GM20431 (cell line): ENCODE measurements at regions not wholly inside any gene's neighbourhood (a gene's known extent, or its start where the extent isn't known, plus 50 kb on each side); places are given as distances from the start of the nearest gene placed in this dataset.

ENCODE experiments used
- in situ Hi-C: fragments of 300-500 bp; cut with MseI, MboI; formaldehyde crosslinking; loops from one replicate; pipeline ENCODE4 v1.15.0; 2020; ENCODE audit warnings: low sequenced_read_pairs; ENCODE audit not compliant: unreplicated experiment

DNA sequence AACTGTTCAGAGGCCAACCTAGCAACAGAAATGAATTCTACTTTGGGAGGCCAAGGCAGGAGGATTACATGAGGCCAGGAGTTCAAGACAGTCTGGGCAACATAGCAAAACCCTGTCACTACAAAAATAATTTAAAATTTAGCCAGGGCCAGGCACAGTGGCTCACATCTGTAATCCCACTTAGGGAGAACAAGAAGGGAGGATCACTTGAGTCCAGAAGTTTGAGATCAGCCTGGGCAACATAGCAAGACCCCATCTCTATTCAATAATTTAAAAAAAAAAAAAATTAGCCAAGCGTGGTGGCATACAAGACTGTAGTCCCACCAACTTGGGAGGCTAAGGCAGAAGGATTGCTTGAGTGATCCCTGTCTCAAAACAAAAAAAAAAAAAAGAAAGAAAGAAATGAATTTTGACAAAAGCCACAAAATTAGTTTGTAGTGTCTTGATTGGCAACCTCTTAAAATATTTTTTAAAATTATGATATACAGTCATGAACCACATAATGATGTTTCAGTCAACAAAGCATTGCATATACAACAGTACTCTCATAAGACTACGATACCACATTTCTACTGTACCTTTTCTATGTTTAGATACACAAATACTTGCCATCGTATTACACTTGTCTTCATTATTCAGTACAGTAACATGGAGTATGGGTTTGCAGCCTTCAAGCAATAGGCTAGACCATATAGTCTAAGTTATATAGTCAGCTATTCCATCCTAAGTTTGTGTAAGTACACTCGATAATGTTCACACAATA is 130.7 kb downstream of the ZFP36L2 start:
- in situ Hi-C loops, result no loop called here

DNA sequence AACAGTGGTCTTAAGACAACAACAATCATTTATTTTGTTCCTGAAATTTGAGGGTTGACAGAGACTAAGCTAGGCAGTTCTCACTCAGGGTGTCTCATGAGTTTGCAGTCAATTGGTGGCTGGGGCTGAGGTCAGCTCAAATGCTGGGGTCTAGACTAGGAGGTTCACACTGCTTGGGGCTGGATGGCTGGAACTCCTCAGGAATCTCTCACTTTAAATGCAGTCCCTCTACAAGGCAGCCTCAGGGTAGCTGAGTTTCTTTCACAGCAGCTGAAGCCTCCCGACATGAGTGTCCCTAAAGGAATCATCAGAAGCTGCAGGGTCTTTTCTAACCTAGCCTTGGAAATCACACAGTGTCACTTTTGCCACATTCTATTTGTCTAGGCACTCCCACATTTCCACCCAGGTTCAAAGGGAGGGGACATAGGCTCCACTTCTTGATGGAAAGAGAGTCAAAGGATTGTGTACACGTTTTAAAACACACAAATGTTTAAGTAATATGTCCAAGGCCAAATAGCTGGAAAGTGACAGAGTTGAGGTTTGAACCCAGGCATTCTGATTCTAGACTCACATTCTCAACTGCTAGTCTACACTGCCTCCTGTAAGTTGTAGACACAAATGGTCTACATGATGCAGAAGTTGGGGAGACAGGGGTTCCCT is 133.8 kb downstream of the ZFP36L2 start:
- in situ Hi-C loops, result no loop called here

DNA sequence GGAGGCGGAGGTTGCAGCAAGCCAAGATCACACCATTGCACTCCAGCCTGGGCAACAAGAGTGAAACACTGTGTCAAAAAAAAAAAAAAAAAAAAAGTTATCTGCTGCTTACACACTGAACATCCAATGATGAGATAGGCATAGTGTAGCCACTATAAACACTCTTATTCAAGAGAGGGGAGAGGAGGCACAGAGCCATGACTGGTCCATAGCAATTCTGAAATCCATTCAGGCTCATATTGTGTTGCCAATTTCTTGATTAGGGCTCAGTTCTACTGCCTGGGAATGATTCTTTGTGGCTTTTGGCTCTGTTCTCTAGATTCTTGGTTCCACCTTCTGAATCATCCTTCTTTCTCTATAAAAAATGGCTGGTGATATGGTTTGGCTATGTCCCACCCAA is 136.1 kb downstream of the ZFP36L2 start:
- in situ Hi-C loops, result no loop called here

DNA sequence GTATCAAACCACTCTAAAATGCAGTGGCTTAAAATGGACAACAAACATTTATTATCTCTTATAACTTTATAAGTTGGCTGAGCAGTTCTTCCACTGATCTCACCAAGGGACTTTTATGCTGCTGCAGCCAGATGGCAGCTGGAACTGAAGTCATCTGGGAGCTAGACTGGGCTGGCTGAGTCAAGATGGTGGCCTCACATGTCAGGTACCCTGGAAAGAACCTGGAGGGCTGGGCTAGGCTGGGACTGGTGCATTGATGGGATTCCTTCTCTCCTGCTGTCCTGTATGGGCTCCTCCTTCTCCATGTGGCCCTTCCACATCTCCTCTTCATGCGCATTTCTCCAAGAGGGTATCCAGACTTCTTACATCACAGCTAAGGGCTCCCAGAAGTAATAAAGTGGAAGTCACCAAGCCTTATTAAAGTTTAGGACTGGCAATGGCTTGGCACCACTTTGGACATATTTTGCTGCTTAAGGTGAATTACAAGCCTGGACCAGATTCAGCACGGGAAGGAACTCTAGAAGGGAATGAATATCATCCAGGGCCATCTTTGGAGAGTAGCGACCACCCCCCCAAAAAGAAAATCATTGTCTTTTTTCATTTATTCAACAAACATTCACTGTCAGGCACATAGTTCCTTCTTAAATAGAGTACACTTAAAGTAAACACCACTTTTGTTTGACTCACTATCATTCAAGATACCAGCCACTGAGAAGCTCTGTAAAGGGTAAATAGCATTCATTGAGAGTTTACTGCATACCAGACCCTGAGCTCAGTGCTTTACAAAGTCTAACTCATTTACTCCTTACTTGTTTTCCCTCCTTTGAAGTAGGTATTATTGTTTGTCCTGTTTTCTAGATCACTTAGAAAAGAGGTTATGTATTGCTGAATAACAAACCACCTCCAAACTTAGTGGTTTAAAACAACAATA is 138.0 kb downstream of the ZFP36L2 start:
- in situ Hi-C loops, result no loop called here

DNA sequence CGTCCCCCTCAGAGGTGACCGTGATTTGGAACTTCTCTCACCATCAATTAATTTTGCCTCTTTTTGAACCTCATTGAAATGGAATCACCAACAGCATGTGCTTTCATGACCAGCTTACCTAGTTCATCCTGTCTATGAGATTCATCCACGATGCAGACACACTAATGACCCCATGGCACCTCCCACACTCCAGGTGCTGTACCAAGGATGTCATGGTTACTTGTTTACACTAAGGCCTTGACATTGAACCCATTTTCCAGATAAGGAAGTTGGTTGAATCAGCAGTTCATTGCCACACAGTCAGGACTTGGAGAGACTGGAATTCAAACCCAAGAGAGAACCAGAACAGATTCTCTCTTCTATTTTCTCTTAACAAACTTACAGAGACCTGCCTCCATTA is 139.0 kb downstream of the ZFP36L2 start:
- in situ Hi-C loops, result no loop called here

DNA sequence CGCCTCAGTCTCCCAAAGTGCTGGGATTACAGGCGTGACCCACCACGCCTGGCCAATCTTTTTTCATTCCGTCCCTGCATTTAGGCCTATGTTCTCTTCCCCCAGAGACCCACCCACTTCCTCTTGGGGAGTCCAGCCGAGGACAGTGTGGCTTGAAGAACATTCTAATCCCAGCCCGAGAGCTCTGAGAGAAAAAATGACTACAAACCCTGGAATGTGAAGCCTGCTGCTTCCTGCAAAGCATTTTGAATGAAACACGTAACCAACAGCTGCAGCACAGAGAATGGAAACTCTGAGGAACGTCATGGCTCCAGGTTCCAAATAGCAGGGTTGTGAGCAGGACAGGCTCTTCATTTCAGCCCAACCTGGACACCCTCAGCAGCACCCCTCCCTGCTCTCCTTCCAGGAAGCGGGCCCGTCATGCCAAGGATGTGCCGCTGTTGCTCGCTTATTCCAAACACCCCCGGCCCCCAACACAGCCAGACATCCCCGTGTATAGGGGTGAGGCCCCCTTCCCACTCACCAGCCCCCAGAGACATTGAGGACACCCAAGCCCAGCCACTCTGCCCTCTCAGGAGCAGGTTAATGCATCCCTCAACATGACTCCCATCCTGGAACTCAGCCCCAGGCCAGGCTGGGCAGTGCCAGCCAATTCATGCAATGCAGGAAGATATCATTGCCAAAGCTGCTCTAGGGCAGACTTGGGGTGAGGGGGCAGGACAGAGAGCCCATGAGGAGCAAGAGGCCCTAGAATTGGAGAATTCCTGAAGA is 139.8 kb downstream of the ZFP36L2 start:
- in situ Hi-C loops, result no loop called here

DNA sequence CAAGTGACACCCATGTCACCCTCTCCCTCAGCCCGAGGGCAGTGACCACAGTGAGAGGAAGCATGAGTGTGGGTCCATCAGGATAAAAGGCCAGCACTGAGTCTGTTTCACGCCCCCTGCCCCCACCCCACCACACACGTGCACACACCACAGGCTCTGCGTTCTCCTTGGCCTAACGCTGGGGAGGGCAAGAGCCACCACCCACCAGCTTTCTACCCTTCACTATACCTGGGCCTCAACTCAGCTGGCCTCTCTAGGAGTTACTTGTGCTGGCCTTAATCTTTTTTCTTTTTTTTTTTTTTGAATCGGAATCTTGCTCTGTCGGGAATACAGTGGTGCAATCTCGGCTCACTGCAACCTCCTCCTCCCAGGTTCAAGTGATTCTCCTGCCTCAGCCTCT is 140.5 kb downstream of the ZFP36L2 start:
- in situ Hi-C loops, result no loop called here

DNA sequence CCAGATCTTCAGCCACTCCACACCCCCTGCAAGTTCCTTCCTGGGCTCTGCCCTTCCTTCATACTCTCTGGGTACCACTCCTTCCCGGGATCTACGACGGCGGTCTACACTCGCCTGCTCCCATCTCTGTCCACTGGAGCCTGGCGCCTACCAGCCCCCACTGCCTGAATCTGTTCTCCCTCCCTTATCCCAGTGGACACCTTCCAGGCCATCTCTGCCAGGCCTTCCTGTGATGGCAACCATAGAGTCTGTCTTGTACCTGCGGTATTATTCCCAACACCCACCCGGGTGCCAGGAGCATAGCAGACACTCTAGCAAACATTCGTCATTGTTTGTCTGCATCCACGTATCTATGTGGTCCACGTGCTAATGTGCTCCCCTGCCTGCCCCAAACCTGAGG is 140.9 kb downstream of the ZFP36L2 start:
- in situ Hi-C loops, result no loop called here

DNA sequence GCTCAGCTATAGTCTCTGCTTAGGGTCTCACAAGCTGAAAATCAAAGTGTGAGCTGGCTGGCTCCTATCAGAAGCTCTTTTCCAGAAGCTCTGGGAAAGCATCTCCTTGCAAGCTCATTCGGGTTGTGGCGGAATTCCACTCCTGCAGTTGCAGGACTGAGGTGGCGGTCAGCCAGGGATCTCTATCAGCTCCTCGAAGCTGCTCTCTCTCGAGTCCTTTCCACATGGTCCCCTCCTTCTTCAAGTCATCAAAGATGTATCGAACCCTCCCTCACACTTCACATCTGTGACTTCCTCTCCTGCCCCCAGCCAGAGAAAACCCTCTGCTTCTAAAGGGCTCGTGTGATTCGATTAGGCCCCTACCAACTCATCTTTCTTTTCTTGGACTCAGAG is 141.7 kb downstream of the ZFP36L2 start:
- in situ Hi-C loops, result no loop called here

DNA sequence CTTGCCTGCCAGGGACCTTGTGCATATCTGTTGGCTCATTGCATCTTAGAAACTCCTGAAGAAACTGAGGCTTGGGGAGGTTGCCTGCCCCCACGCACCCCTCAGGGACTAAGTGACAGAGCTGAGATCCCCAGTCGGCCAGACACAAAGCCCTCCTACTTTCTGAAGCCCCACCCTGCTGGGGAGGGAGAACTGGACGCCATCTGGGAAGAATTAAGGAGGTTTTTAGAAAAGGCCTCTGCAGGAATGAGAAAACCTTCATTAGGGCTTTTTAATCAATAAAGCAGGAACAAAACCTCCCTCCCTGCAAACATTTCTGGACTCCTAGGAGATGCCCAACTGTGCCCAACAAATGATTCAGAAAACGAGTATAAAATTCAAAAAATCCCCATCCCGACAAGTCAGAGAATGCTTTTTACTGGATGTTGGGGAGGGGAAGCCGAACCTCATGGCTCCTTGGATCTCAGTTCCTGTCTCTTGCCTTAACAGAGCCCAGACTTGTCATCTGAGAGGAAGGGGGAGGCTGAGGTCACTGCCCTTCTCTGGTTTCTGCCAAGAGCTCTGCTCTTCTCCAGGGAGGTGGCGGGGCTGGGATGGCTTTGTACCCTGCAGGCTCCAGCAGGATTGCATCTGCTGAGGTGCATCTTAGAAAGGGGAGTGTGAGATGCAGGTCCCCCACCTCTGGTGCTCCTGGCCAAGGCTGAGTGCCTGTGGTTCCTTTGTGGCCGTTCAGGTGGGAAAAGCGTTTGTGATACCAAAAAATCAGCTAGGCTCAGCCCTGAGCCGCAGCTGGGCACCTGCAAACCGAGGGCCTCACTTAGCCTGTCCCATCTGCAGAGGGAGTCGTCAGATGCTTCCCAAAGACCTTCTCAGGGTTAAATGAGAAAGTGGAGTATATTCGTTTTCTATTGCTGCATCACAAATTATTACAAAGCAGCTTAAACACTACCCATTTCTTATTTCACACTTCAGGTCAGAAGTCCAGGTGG is 142.4 kb downstream of the ZFP36L2 start:
- in situ Hi-C loops, result no loop called here

DNA sequence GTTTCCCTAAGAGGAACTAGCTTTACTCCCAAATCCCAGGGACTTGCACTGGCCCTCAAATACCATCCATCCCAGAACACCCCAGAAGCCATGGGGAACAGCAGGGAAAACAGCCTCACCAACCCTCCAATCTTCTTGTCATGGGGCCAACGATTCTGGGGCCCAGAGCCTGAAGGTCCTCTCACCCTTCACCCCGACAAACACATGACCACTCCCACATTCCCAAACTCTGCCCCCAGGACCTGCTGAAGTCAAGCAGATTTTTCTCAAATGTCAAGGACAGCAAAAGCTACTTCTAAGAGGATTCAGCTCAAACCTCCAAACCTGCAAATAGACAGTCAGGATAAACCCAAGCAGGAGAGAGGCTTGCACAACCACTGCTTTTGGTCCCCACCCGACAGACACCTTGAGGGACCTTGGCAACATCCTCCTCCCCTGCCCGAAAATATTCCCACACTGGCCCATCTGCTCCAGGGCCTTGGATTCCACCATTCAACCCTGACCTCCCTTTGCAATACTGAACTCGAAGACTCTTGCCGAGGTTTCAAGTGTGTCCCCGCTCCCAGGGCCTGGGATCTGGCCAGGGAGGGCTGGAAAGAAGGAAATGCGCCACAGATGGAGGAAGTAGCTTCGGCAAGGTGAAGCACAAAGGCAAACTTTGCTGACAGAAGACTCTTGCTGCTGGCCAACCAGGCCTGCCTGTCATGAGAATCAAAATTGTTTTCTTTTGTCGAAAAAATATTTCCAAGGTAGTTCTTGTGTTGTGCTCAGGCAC is 143.3 kb downstream of the ZFP36L2 start:
- in situ Hi-C loops, result no loop called here

DNA sequence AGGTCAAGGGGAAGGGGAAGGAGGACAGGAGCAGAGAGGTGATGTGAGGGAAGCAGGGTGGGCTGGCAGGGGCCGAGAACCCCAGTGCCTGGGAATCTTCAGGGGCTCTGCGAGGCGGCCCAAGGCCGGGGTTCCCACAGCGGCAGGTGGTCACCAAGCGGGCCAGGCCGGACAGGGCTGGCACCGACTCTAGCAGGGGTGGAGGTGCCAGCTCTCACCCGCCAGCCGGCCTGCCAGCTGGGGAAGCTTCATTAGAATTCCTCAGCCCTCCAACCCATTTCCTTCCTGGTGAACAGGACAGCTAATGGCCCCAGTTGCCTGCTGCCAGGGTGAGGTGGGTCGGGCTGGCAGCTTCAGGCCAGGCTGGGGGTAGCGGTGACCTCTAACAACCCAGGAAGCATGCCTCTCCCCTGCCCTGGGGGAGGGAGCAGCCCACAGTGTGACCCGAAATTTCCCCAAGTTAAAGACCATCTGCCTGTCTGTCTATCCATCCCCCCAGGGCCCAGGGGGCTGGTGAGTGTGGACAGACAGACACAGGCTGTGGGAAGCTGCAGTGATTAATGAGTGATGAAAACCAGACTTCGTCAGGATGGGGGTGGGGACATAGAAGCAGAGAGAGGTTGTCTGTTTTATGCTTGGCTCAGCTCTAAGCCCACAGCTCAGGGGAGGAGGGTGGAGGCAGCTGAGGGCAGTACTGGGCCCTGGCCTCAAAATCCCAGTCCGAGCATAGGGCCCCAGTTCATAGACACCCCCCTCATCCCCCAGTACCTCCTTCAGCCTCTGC is 144.1 kb downstream of the ZFP36L2 start:
- in situ Hi-C loops, result no loop called here

DNA sequence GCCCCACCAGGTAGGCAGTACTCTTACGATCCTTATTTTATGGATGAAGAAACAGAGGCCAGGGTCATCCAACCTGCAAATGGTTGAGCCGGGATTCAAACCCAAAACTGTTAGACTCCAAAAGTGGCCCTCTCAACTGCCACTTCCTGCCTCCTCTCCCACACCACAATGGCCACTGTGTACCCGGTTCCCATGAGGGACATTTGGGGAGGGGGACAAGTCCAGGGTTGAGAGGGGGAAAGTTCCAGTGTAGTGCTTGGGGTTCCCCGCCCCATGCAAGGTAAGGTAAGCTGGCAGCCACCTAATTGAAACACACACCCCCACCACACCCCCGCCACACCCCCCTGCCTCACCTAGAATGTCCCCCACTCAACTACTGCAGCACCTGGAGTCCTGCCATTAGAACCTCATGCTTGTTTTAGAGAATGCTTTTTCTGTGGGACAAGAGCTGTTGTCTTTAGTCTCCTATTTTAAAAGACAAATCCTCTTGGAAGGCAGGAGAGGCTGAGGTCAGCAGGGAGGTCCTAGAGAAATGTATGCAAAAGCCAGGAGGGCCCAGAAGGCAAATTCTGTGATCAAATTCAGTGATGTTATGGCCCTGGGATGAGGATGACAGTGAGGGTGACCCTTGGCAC is 145.2 kb downstream of the ZFP36L2 start:
- in situ Hi-C loops, result no loop called here

DNA sequence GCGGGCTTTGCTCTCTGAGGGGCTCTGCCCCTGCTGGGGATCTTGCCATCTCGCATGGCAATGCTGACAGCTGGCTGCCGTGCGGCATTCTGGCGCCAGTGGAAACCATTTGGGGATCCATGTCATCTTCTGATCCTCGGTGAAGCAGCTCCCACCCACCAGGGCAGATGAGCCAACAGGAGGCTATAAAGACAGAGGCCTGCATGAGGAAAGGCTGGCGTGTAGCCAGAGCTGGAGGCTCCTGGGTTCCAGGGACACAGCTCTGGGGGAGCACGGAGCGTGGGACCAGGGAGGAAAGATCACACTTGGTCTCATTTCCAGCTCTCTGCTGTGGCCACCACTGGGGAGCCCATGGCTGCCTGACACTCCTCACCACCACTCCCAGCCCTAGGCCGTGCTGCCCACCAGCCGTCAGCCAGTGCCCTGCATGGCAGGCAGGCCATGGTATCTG is 145.8 kb downstream of the ZFP36L2 start:
- in situ Hi-C loops, result no loop called here

DNA sequence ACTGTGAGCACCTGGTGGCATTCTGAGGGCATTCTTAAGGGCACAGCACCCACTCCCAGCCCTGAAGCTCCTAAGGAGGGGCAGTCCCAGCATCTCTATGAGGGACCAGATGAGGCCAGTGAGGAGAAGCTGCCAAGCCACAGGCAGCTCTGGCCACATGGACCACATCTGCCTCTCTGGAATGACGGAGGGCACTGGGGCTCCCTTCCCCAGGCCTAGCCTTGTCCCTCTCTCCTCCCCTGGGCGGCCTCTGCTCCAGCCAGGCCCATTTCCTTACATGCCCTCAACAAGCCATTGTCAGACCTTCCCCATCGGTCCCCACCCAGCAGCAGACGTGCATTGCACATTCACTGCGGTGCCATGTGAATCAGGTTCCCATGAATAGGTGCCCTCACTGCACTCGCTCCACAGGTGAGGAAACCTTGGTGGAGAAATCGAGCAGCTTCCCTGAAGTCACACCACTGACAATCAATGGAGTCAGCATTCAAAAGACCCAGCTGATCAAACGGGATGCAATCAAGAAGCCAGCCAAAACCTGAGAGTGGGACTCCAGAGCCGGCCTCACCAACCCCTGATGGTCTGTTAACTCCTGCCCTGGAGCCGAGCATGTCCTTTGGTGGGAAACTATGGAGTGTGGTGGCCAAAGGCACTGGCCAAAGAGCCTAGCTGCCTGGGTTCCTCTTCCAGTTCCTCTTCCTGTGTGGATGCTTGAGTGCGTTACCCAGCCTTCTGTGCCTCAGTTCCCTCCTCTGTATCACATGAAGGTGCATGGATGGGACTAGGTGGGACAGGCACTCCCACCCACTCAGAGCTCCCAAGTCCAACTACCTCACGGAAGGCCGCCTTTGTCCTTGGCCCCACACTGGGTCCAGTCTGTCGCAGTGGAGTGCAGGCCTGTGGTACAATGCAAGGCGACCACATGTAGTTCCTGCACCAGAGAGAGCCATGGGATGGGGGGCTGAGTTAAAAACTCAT is 147.3 kb downstream of the ZFP36L2 start:
- in situ Hi-C loops, result no loop called here

DNA sequence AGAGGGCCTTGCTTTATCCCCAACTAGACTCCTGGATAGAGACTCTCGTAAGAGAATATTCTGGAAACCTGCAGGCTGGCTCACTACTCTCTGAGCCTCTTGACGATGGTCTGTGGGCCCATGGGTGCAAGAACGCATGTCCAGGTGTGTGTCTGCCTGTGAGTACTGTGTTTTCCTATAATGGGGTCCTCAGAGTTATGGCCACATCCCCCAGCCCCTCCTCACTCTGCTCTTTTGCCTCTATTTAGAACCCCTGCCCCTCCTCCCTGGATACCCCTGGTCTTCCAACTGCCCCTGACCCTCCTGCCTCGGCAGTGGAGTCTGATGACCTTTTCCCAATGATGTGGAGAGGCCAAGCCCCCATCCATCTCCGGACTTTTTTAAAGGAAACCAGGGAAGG is 148.1 kb downstream of the ZFP36L2 start:
- in situ Hi-C loops, result no loop called here
